ENCODE measurements at regions not wholly inside any gene's neighbourhood (a gene's known extent, or its start where the extent isn't known, plus 50 kb on each side); places are given as distances from the start of the nearest gene placed in this dataset.

- TF ChIP-seq CTCF (conservative IDR thresholded peaks at IDR 0.05; ENCODE audit: low read depth, low read length) (no peak), EZH2 (IDR thresholded peaks at IDR 0.05; ENCODE audit: borderline replicate concordance, low read depth, low read length, poor library complexity, severe bottlenecking) (no peak)
Observed at GRCh38 chr9:78563269-78563668, 266.3 kb downstream of the PSAT1 start.

Measured in A673 (cell line).